Adipocyte (in vitro differentiated cells): ENCODE measurements at regions not wholly inside any gene's neighbourhood (a gene's known extent, or its start where the extent isn't known, plus 50 kb on each side); places are given as distances from the start of the nearest gene placed in this dataset.

Experiments
- DNase-seq: peaks from one replicate; pipeline ENCODE4 v3.0.0-alpha.2; 2015; ENCODE audit warnings: low read depth
- H3K27me3 ChIP-seq: replicated peaks from 2 replicates; pipeline ENCODE4 v1.7.0; 2013; ENCODE audit warnings: mild to moderate bottlenecking, low read length, moderate library complexity; ENCODE audit not compliant: control insufficient read depth, insufficient read depth
- H3K36me3 ChIP-seq: 2 replicates; pipeline ENCODE4 v1.7.0; 2013; ENCODE audit warnings: low read length, mild to moderate bottlenecking, moderate library complexity; ENCODE audit not compliant: control insufficient read depth, insufficient read depth, severe bottlenecking
- H3K4me1 ChIP-seq: 2 replicates; pipeline ENCODE4 v1.7.0; 2013; ENCODE audit warnings: mild to moderate bottlenecking, low read length, moderate library complexity; ENCODE audit not compliant: control insufficient read depth, insufficient read depth
- H3K4me3 ChIP-seq: 2 replicates; pipeline ENCODE4 v1.7.0; 2013; ENCODE audit warnings: mild to moderate bottlenecking, low read length, moderate library complexity
- H3K9ac ChIP-seq: 2 replicates; pipeline ENCODE4 v1.7.0; 2013; ENCODE audit warnings: mild to moderate bottlenecking, low read length, moderate library complexity
- H3K9me3 ChIP-seq: 2 replicates; pipeline ENCODE4 v1.7.0; 2013; ENCODE audit warnings: mild to moderate bottlenecking, low read length, moderate library complexity; ENCODE audit not compliant: control insufficient read depth

GRCh38 chr10:123458933-123459332 lies 207.2 kb upstream of the GPR26 start:
- Histone ChIP-seq H3K9ac (no peak overlapping the region), H3K4me3 (no peak overlapping the region), H3K27me3 (peaks cover 21% of the 10 kb centered on the region), H3K4me1 (no peaks in the 10 kb centered on the region), H3K9me3 (no peaks in the 10 kb centered on the region), H3K36me3 (no peaks in the 10 kb centered on the region)
- DNase-seq, result no peak

- no peak for DNase-seq
- no peak overlapping the region for H3K4me3 ChIP-seq
These were observed 206.6 kb upstream of the GPR26 start for GRCh38 chr10:123459371-123460091.

GRCh38 chr10:123462246-123462645 lies 203.9 kb upstream of the GPR26 start:
- Histone ChIP-seq H3K36me3 (no peaks in the 10 kb centered on the region), H3K9ac (no peak overlapping the region), H3K4me3 (no peak overlapping the region), H3K4me1 (no peaks in the 10 kb centered on the region), H3K27me3 (peaks cover 15% of the 10 kb centered on the region), H3K9me3 (no peaks in the 10 kb centered on the region)
- no peak for DNase-seq

More at GRCh38 chr10:123459371-123460091, 206.6 kb upstream of the GPR26 start:
- Histone ChIP-seq H3K36me3 (no peaks in the 10 kb centered on the region), H3K27me3 (peaks cover 16% of the 10 kb centered on the region), H3K9me3 (no peaks in the 10 kb centered on the region), H3K4me1 (no peaks in the 10 kb centered on the region), H3K9ac (no peak overlapping the region)

- no peaks in the 10 kb centered on the region for H3K9me3 ChIP-seq
- no peak overlapping the region for H3K9ac ChIP-seq
- no peak for DNase-seq
- H3K36me3 ChIP-seq, result no peaks in the 10 kb centered on the region
- peaks cover 15% of the 10 kb centered on the region for H3K27me3 ChIP-seq
- no peak overlapping the region for H3K4me3 ChIP-seq
- no peaks in the 10 kb centered on the region for H3K4me1 ChIP-seq
These were observed 203.4 kb upstream of the GPR26 start for GRCh38 chr10:123462756-123463155.

- Histone ChIP-seq H3K4me1 (no peaks in the 10 kb centered on the region), H3K27me3 (peaks cover 15% of the 10 kb centered on the region), H3K9ac (no peak overlapping the region), H3K4me3 (no peak overlapping the region), H3K36me3 (no peaks in the 10 kb centered on the region), H3K9me3 (no peaks in the 10 kb centered on the region)
- no peak for DNase-seq
These were observed 203.0 kb upstream of the GPR26 start for GRCh38 chr10:123463181-123463580.

- Histone ChIP-seq H3K9ac (no peak overlapping the region), H3K27me3 (peaks cover 13% of the 10 kb centered on the region), H3K4me1 (no peaks in the 10 kb centered on the region), H3K4me3 (no peak overlapping the region), H3K36me3 (no peaks in the 10 kb centered on the region), H3K9me3 (no peaks in the 10 kb centered on the region)
- no peak for DNase-seq
These were observed 202.5 kb upstream of the GPR26 start for GRCh38 chr10:123463698-123464097.

GRCh38 chr10:123464430-123465323 lies 201.5 kb upstream of the GPR26 start:
- H3K9me3 ChIP-seq, result no peaks in the 10 kb centered on the region
- H3K4me1 ChIP-seq, result no peaks in the 10 kb centered on the region
- no peaks in the 10 kb centered on the region for H3K36me3 ChIP-seq
- no peak overlapping the region for H3K4me3 ChIP-seq
- H3K27me3 ChIP-seq, result peaks cover 7% of the 10 kb centered on the region
- no peak overlapping the region for H3K9ac ChIP-seq
- DNase-seq, result no peak

- peaks cover 23% of the 10 kb centered on the region for H3K27me3 ChIP-seq
- no peaks in the 10 kb centered on the region for H3K9me3 ChIP-seq
- no peaks in the 10 kb centered on the region for H3K4me1 ChIP-seq
- no peak for DNase-seq
- no peaks in the 10 kb centered on the region for H3K36me3 ChIP-seq
- no peak overlapping the region for H3K4me3 ChIP-seq
- H3K9ac ChIP-seq, result no peak overlapping the region
These were observed 195.7 kb upstream of the GPR26 start for GRCh38 chr10:123470336-123470921.

- H3K9me3 ChIP-seq, result no peaks in the 10 kb centered on the region
- DNase-seq, result no peak
- H3K4me3 ChIP-seq, result no peak overlapping the region
- H3K4me1 ChIP-seq, result no peaks in the 10 kb centered on the region
- H3K36me3 ChIP-seq, result no peaks in the 10 kb centered on the region
- H3K27me3 ChIP-seq, result peaks cover 16% of the 10 kb centered on the region
- no peak overlapping the region for H3K9ac ChIP-seq
These were observed 194.3 kb upstream of the GPR26 start for GRCh38 chr10:123471811-123472210.

GRCh38 chr10:123472606-123473005 lies 193.5 kb upstream of the GPR26 start:
- H3K36me3 ChIP-seq, result no peaks in the 10 kb centered on the region
- peaks cover 21% of the 10 kb centered on the region for H3K27me3 ChIP-seq
- no peaks in the 10 kb centered on the region for H3K9me3 ChIP-seq
- H3K9ac ChIP-seq, result no peak overlapping the region
- H3K4me1 ChIP-seq, result no peaks in the 10 kb centered on the region
- DNase-seq, result no peak
- H3K4me3 ChIP-seq, result no peak overlapping the region

GRCh38 chr10:123474700-123475099 lies 191.5 kb upstream of the GPR26 start:
- H3K9ac ChIP-seq, result no peak overlapping the region
- DNase-seq, result no peak
- peaks cover 21% of the 10 kb centered on the region for H3K27me3 ChIP-seq
- H3K36me3 ChIP-seq, result no peaks in the 10 kb centered on the region
- no peaks in the 10 kb centered on the region for H3K4me1 ChIP-seq
- H3K4me3 ChIP-seq, result no peak overlapping the region
- H3K9me3 ChIP-seq, result no peaks in the 10 kb centered on the region
